KOPT-K1 (cell line): ENCODE measurements at regions not wholly inside any gene's neighbourhood (a gene's known extent, or its start where the extent isn't known, plus 50 kb on each side); places are given as distances from the start of the nearest gene placed in this dataset.
"Not testable (repeated sequence)": the region's sequence is repeated elsewhere in the genome, so short reads cannot be mapped to it uniquely, and the experiment has no call there.

Experiments
- H3K27ac ChIP-seq: fragments of 200-600 bp; sonication (generic); 2 replicates; pipeline ENCODE4 v1.5.1; 2016; ENCODE audit warnings: antibody characterized with exemption, mild to moderate bottlenecking, low read depth, low read length; ENCODE audit not compliant: poor library complexity, severe bottlenecking
- H3K36me3 ChIP-seq: fragments of 200-600 bp; sonication (generic); 2 replicates; pipeline ENCODE4 v1.5.1; 2017; ENCODE audit warnings: antibody characterized with exemption, mild to moderate bottlenecking, low read length, moderate library complexity; ENCODE audit not compliant: insufficient read depth
- H3K9me3 ChIP-seq: fragments of 200-600 bp; sonication (generic); 2 replicates; pipeline ENCODE4 v1.5.1; 2017; ENCODE audit warnings: antibody characterized with exemption, low read length, mild to moderate bottlenecking; ENCODE audit not compliant: insufficient read depth, poor library complexity, severe bottlenecking

DNA sequence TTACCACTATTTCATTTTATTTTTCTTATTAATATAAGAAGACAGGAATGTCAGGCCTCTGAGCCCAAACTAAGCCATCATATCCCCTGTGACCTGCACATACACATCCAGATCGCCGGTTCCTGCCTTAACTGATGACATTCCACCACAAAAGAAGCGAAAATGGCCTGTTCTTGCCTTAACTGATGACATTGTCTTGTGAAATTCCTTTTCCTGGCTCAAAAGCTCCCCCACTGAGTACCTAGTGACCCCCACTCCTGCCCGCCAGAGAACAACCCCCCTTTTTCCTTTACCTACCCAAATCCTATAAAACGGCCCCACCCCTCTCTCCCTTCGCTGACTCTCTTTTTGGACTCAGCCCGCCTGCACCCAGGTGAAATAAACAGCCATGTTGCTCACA lies 77.8 kb upstream of the FANCL start:
- H3K27ac ChIP-seq, H3K36me3 ChIP-seq, H3K9me3 ChIP-seq: not testable (repeated sequence)

DNA sequence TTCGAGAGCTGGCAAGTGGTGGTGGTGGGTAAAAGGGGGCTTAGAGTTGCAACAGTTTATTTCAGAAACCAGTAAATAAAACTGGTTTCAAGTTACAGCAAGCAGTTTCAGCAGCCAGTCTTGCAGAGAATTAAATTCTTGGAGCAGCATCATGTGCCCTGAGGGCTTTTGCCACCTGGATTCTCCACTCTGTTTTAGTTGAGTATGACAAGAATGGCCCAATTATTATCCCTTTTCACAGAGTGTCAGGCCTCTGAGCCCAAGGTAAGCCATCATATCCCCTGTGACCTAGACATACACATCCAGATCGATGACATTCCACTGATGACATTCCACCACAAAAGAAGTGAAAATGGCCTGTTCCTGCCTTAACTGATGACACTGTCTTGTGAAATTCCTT lies 72.8 kb upstream of the FANCL start:
- Histone ChIP-seq H3K9me3 (no peaks in the 10 kb centered on the region), H3K27ac (no peak overlapping the region), H3K36me3 (no peaks in the 10 kb centered on the region)

- Histone ChIP-seq H3K9me3 (no peaks in the 10 kb centered on the region), H3K36me3 (no peaks in the 10 kb centered on the region), H3K27ac (no peak overlapping the region)
Observed at GRCh38 chr2:58308435-58308834, 67.3 kb upstream of the FANCL start.

- no peaks in the 10 kb centered on the region for H3K9me3 ChIP-seq
- H3K27ac ChIP-seq = no peak overlapping the region
- no peaks in the 10 kb centered on the region for H3K36me3 ChIP-seq
Observed at GRCh38 chr2:58304843-58305242, 63.7 kb upstream of the FANCL start.

DNA sequence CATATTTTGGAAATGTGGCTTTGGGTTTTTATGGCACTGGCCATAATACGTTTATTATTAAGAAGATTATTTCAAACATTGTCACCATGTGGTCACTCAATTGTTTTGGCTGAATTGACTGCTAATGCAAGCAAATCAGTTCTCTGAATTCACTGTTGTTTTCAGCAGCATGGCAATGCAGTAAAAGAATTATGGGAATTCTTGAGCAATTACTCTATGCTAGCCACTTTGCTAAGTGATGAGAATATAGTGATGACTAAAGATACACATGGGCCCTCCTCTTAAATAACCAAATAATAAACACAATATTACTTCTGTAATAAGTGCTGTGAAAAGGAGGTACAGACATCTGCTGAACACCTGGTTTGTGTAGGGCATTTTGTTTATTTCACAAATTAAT lies 58.0 kb upstream of the FANCL start:
- no peak overlapping the region for H3K27ac ChIP-seq
- H3K36me3 ChIP-seq = no peaks in the 10 kb centered on the region
- H3K9me3 ChIP-seq = no peaks in the 10 kb centered on the region

DNA sequence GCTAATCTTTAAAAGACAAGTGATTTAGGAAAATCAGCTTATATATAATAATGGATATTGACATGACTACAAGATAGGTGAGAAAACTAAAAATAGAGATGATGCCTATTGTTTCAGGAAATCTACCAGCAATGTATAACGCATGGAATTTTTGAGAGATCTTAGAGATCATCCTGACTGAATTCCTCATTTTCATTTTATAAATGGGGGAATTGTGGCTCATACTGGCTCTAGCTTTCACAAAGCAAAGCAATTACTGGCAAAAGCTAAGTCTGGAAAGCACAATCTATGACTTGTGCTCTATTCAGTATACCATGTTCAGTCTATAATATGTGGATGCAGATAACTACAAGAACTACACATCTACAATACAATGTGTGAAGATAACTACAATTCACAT lies 51.9 kb upstream of the FANCL start:
- no peaks in the 10 kb centered on the region for H3K36me3 ChIP-seq
- H3K27ac ChIP-seq = no peak overlapping the region
- H3K9me3 ChIP-seq = no peaks in the 10 kb centered on the region

GRCh38 chr2:58291726-58292438 lies 50.8 kb upstream of the FANCL start:
- Histone ChIP-seq H3K9me3 (no peaks in the 10 kb centered on the region), H3K27ac (no peak overlapping the region), H3K36me3 (no peaks in the 10 kb centered on the region)
